ENCODE measurements at regions not wholly inside any gene's neighbourhood (a gene's known extent, or its start where the extent isn't known, plus 50 kb on each side); places are given as distances from the start of the nearest gene placed in this dataset.

DNA sequence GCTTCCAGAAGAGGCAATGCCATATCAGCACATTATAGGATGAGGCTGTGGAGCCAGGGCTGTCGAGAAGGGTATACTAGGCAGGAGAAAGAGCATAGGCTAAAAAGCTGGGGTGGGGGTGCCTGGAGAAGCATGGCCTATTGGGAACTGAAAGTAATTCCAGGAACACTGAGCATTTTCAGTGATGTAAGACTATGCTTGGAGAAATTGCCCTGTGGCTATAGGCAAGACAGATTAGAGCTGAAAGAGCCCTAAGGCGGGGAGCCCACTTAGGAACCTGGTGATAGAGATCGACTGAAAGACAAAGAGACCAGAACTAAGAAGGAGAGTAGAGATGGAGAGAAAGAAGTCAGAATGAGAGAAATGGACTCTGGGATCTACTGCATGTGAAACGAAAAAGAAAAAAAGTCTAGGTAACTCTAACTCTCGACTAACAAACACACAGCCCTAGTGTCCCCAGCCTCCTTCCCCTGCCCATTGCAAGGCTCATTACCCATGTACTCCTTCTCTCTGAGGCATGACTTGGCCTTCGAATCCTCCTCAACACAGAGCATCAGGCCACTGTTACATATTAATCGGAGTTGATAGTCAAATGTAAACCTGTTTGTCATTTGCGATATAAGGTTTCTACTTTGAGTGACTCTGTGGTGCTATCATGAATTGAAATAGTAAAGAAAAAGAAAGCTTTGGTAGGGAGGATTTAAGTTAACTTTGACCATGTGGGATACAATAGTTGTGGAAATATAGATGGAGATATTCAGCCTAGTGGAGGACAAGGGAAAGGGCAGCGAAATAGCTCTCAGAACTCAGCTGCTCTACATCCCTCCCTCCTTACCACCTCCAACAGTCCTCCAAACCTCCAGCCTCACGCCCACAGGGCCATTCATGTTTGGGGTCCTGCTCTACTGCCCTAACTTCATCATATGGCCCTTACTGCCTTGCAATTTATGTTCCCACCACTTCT lies 52.3 kb upstream of the BMAL1 start:
- FAIRE-seq, result no peak

DNA sequence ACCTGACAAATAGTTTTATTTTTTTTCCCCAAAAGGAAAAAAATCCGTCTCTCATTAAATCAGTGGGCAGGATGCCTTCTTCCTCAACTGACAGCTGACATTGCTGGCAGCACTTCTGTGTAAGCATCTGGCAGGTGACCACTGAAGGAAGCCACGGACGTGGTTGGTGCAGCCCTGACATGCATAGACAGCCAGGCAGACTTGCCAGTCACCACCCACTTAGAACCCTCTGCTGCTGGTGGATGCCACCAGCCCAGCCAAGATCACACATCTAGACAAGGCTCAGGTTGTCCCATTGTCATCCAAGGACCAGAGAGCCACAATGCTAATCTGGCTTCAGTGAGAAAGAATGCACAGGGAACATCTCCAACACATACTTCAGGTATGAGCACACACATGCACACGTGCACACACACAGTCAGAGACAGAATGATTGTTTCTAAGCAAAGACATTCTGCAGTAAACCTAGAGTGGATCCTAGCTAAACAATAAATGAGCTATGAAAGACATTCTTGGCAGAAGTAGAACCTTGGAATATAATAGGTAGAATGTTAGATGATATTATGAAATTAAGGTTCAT lies 49.8 kb upstream of the BMAL1 start:
- FAIRE-seq, result no peak
